CD4-positive, alpha-beta T cell (primary cell): ENCODE measurements at regions not wholly inside any gene's neighbourhood (a gene's known extent, or its start where the extent isn't known, plus 50 kb on each side); places are given as distances from the start of the nearest gene placed in this dataset.

ENCODE experiments used
- ATAC-seq: fragments of 200-7000 bp; cut with Tn5 transposase; one replicate; pipeline ENCODE4 v1.10.0; 2022; ENCODE audit warnings: mild to moderate bottlenecking; ENCODE audit not compliant: poor library complexity
- CTCF ChIA-PET: fragments of 350-600 bp; sonication (Branson Sonifier 250); formaldehyde crosslinking; loops from one replicate; lab custom pipeline; 2021; ENCODE audit warnings: antibody characterized with exemption, inconsistent platforms; lab: Charles Lee
- POLR2A ChIA-PET: fragments of 350-600 bp; sonication (Branson Sonifier 250); formaldehyde crosslinking; loops from one replicate; lab custom pipeline; 2021; ENCODE audit warnings: antibody characterized with exemption, inconsistent platforms; lab: Charles Lee
- DNase-seq, 14 experiments: peaks; one replicate each; pipeline ENCODE4 v3.0.0-alpha.2; 2013 to 2020; ENCODE audit warnings: mixed read lengths in 2 of 14
- H3K27ac ChIP-seq, 2 donors: one replicate each; pipeline versions ENCODE4 v1.5.1 to v1.7.0; 2013; ENCODE audit warnings: low read length in 2 of 2, low read depth in 1 of 2, mild to moderate bottlenecking in 1 of 2
- H3K27me3 ChIP-seq, 2 experiments: 1 replicate in 1 of 2; 2 replicates in 1 of 2; pipeline versions ENCODE4 v1.6.1 to v1.7.0; 2013; ENCODE audit warnings: low read length in 2 of 2, control low read depth in 1 of 2, mild to moderate bottlenecking in 1 of 2, moderate library complexity in 1 of 2; ENCODE audit not compliant: insufficient read depth in 2 of 2, control insufficient read depth in 1 of 2
- H3K36me3 ChIP-seq: one replicate; pipeline ENCODE4 v1.6.1; 2013; ENCODE audit warnings: low read length, control low read depth; ENCODE audit not compliant: insufficient read depth
- H3K4me1 ChIP-seq: one replicate; pipeline ENCODE4 v1.6.1; 2013; ENCODE audit warnings: low read length, control low read depth; ENCODE audit not compliant: insufficient read depth
- H3K4me3 ChIP-seq: one replicate; pipeline ENCODE4 v1.5.1; 2013; ENCODE audit warnings: mild to moderate bottlenecking, low read length, moderate library complexity
- H3K9me3 ChIP-seq, 2 experiments: 1 replicate in 1 of 2; 2 replicates in 1 of 2; pipeline versions ENCODE4 v1.6.1 to v1.7.0; 2013; ENCODE audit warnings: low read length in 2 of 2, mild to moderate bottlenecking in 2 of 2, control low read depth in 1 of 2, moderate library complexity in 1 of 2; ENCODE audit not compliant: control insufficient read depth in 1 of 2, insufficient read depth in 1 of 2
- H3K27ac Mint-ChIP-seq: one replicate; pipeline ENCODE4 v1.8.0; 2020; ENCODE audit warnings: mixed read lengths
- H3K27me3 Mint-ChIP-seq: one replicate; pipeline ENCODE4 v1.8.0; 2021; ENCODE audit warnings: mixed read lengths
- H3K36me3 Mint-ChIP-seq: one replicate; pipeline ENCODE4 v1.8.0; 2021; ENCODE audit warnings: low read depth, mixed read lengths
- H3K4me1 Mint-ChIP-seq: one replicate; pipeline ENCODE4 v1.8.0; 2021; ENCODE audit warnings: low read depth, mixed read lengths
- H3K4me3 Mint-ChIP-seq: one replicate; pipeline ENCODE4 v1.8.0; 2020; ENCODE audit warnings: mild to moderate bottlenecking, mixed read lengths
- H3K9me3 Mint-ChIP-seq: one replicate; pipeline ENCODE4 v1.8.0; 2020; ENCODE audit warnings: mixed read lengths
- intact Hi-C, 2 experiments: fragments of 100-400 bp; cut with DNase I in 1 of 2; cut with micrococcal nuclease in 1 of 2; formaldehyde crosslinking; loops; one replicate each; pipeline versions ENCODE4 v1.15.1 to v1.9.0; 2023 to 2025; cut with DNase I, micrococcal nuclease
- TF ChIP-seq, protein P1 (sequence below): fragments of 200-600 bp; IDR thresholded peaks from one replicate; pipeline ENCODE4 v1.8.0; 2022; ENCODE audit warnings: antibody characterized with exemption, mild to moderate bottlenecking

GRCh38 chr10:124236816-124237215, 143.4 kb upstream of the CHST15 start:
- TF ChIP-seq, protein P1, sequence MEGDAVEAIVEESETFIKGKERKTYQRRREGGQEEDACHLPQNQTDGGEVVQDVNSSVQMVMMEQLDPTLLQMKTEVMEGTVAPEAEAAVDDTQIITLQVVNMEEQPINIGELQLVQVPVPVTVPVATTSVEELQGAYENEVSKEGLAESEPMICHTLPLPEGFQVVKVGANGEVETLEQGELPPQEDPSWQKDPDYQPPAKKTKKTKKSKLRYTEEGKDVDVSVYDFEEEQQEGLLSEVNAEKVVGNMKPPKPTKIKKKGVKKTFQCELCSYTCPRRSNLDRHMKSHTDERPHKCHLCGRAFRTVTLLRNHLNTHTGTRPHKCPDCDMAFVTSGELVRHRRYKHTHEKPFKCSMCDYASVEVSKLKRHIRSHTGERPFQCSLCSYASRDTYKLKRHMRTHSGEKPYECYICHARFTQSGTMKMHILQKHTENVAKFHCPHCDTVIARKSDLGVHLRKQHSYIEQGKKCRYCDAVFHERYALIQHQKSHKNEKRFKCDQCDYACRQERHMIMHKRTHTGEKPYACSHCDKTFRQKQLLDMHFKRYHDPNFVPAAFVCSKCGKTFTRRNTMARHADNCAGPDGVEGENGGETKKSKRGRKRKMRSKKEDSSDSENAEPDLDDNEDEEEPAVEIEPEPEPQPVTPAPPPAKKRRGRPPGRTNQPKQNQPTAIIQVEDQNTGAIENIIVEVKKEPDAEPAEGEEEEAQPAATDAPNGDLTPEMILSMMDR, result no peak
- POLR2A ChIA-PET, result no interaction called here
- no peak overlapping the region for H3K27ac ChIP-seq
- no peaks in the 10 kb centered on the region for H3K27me3 Mint-ChIP-seq
- intact Hi-C loops, result no loop called here
- H3K4me3 ChIP-seq, result no peak overlapping the region
- H3K4me1 ChIP-seq, result no peaks in the 10 kb centered on the region
- CTCF ChIA-PET, result no interaction called here
- H3K27me3 ChIP-seq, result no peaks in the 10 kb centered on the region
- H3K4me3 Mint-ChIP-seq, result no peak overlapping the region
- H3K27ac Mint-ChIP-seq, result no peak overlapping the region
- H3K9me3 ChIP-seq, result peaks cover 0 to 9% of the 10 kb centered on the region in 2 experiments
- DNase-seq (no peak), ATAC-seq (no peak)
- H3K36me3 ChIP-seq, result no peaks in the 10 kb centered on the region
- no peaks in the 10 kb centered on the region for H3K4me1 Mint-ChIP-seq
- no peaks in the 10 kb centered on the region for H3K36me3 Mint-ChIP-seq
- no peaks in the 10 kb centered on the region for H3K9me3 Mint-ChIP-seq

- no peak for ATAC-seq
- no peak overlapping the region for H3K4me3 ChIP-seq
- no peak for DNase-seq
- H3K9me3 Mint-ChIP-seq, result no peaks in the 10 kb centered on the region
- no peaks in the 10 kb centered on the region for H3K4me1 ChIP-seq
- H3K36me3 Mint-ChIP-seq, result no peaks in the 10 kb centered on the region
- CTCF ChIA-PET, result no interaction called here
- peaks cover 0 to 8% of the 10 kb centered on the region in 2 experiments for H3K9me3 ChIP-seq
- H3K4me3 Mint-ChIP-seq, result no peak overlapping the region
- POLR2A ChIA-PET, result no interaction called here
- no peaks in the 10 kb centered on the region for H3K36me3 ChIP-seq
- TF ChIP-seq, protein P1, result no peak
- H3K27ac Mint-ChIP-seq, result no peak overlapping the region
- no peaks in the 10 kb centered on the region for H3K27me3 Mint-ChIP-seq
- intact Hi-C loops, result no loop called here
- no peaks in the 10 kb centered on the region for H3K4me1 Mint-ChIP-seq
- H3K27ac ChIP-seq, result no peak overlapping the region
- no peaks in the 10 kb centered on the region for H3K27me3 ChIP-seq
Measured at GRCh38 chr10:124236136-124236535, 142.7 kb upstream of the CHST15 start.

DNA sequence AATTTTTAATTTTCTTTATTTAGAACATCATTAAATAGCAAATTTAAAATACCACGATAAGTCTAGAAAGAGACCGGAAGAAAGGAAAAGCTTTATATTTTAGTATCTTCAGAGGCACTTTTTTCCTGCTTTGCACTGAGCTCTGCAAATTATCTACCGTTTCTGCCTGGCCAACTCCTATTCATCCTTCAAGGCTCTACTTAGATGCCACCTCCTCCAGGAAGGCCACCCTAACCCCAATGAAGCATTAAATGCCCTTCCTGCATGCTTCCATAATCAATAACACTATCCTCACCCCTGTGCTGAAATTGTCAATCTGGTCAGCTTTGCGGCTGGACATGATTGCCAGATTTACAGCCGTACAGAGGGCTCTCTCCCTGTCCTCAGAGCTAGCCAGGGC, 141.8 kb upstream of the CHST15 start:
- intact Hi-C loops, result no loop called here
- POLR2A ChIA-PET, result no interaction called here
- H3K9me3 Mint-ChIP-seq, result no peaks in the 10 kb centered on the region

More for the DNA sequence above, 141.8 kb upstream of the CHST15 start:
- H3K36me3 ChIP-seq, result no peaks in the 10 kb centered on the region
- no peak overlapping the region for H3K4me3 ChIP-seq
- H3K9me3 ChIP-seq, result peaks cover 0 to 5% of the 10 kb centered on the region in 2 experiments
- no peak overlapping the region for H3K4me3 Mint-ChIP-seq
- H3K4me1 Mint-ChIP-seq, result no peaks in the 10 kb centered on the region
- H3K27ac Mint-ChIP-seq, result no peak overlapping the region
- no peaks in the 10 kb centered on the region for H3K27me3 ChIP-seq
- CTCF ChIA-PET, result no interaction called here
- TF ChIP-seq, protein P1, result no peak
- DNase-seq (no peak), ATAC-seq (no peak)
- H3K4me1 ChIP-seq, result no peaks in the 10 kb centered on the region
- H3K27me3 Mint-ChIP-seq, result no peaks in the 10 kb centered on the region
- H3K27ac ChIP-seq, result no peak overlapping the region
- H3K36me3 Mint-ChIP-seq, result no peaks in the 10 kb centered on the region
